ENCODE measurements at regions not wholly inside any gene's neighbourhood (a gene's known extent, or its start where the extent isn't known, plus 50 kb on each side); places are given as distances from the start of the nearest gene placed in this dataset.
"Not testable (repeated sequence)": the region's sequence is repeated elsewhere in the genome, so short reads cannot be mapped to it uniquely, and the experiment has no call there.

GRCh38 chr1:95520390-95520789 lies 286.4 kb downstream of the RWDD3 start:
- no peak for DNase-seq (ENCODE audit: low spot score)

DNA sequence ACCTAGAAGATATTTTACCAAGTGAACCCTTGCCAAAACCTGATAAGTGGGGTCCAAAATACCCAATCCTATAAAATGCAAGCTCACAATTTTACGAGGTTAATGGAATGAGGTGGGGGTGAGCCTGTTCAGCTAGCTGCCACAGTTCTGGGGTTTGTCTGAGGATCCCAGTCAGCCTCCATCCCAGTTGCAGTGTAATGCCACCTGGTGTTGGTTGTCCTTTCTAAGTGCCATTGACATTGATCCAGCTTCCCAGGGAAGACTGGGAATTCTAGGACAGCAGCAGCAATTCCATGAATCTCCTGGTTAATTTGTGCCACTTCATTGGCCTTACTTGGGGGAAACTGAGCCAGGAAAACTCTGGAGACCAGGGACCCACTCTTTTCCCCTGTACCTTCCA lies 298.3 kb downstream of the RWDD3 start:
- DNase-seq (ENCODE audit: low spot score): no peak

- no peak for DNase-seq (ENCODE audit: low spot score)
Observed at GRCh38 chr1:95534985-95535384, 301.0 kb downstream of the RWDD3 start.

DNA sequence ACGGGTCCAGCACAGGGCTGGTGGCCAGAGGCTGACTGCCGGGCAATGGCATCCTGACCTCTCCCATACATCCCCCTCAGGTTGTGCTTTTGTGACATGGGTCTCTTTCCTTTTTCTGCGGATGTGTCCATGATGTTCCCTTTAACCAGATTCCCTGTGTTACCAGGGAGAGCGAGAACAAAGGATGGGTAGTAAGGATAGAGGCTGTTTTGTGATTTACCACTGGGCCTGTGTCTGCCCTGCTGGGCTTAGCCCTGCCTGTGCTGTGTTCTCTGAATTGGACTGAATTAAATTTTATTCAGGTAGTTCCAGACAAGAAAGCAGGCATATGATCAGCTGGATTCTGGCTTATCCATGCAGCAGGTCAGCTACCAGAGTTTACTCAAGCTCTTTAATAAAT lies 301.6 kb downstream of the RWDD3 start:
- DNase-seq (ENCODE audit: low spot score): no peak

- DNase-seq (ENCODE audit: low spot score): no peak
Observed at GRCh38 chr1:95536501-95536900, 302.5 kb downstream of the RWDD3 start.

DNA sequence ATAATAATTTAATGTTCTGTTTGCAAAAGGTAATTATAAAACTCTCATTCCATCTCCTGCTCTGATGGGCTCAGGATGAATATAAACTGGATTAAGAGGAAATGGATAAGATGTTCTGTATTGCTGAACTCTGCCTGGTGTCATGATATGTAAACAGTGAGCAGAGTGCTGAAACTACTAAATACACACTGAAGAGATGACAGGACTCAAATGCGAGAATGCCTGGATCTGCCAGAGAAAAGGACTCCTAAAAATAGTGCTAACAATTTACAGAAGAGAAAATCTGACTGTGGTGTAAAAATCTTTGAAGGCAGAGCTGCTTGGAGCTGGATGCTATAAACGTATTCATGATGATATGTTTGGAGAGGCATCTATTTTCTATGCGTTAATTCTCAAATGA lies 303.2 kb downstream of the RWDD3 start:
- DNase-seq (ENCODE audit: low spot score): no peak

- not testable (repeated sequence) for DNase-seq (ENCODE audit: low spot score)
Observed at GRCh38 chr1:95538242-95538641, 304.2 kb downstream of the RWDD3 start.

GRCh38 chr1:95542936-95543335 lies 308.9 kb downstream of the RWDD3 start:
- DNase-seq (ENCODE audit: low spot score): no peak

GRCh38 chr1:95547005-95547404 lies 313.0 kb downstream of the RWDD3 start:
- no peak for DNase-seq (ENCODE audit: low spot score)

DNA sequence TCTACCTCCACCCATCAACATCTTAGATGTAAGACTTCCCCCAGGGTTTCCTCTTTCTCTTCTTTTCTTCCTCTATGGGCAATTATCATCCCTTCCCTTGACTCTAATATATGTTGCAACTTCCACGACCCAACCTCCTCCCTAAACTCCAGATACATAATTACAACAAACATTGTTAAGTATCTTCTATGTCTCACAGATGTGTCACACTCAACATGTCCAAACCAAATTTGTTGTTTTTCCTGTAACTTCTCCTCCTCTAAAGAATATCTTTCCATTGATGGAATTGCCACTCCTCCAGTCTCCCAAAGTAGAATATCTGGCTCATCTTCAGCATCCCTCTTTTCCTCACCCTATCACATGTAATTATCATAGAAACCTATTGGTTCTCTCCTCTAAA lies 314.2 kb downstream of the RWDD3 start:
- DNase-seq (ENCODE audit: low spot score): no peak

DNA sequence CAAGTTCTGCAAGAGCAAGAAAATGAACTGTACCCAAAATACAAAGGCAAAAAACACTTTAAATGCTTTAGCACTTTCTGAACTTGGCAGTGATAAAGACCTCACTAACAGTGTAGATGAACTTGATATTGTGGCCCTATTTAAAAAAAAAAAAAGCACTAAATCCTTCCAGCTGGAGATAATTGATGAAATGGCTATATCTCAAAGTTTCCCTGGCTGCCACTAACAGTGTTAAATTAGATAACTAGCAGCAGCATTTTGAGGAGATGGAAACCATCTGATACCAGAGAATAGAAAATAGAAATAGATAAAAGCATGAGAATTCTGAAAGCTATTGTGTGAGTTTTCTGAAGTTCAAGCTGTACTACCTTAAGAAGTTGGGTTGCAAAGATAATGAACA lies 317.2 kb downstream of the RWDD3 start:
- no peak for DNase-seq (ENCODE audit: low spot score)

DNA sequence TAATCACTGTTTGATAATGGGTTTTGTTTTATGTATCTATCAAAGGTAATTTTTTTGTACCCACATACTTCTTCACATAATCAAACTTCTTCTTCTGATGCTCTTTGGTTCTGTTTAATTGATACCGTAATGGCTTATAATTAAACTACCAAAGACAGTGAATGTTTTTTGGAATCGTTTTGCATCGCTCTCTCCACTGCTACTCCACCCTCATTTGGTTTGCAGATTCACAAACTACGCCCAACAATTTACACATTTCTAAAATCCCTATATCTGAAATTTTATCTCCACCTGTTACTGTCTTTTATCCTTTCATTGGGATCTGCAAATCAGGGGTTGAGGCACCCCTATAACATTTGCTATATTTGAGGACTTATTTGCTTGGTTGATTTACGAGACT lies 319.6 kb downstream of the RWDD3 start:
- no peak for DNase-seq (ENCODE audit: low spot score)

- DNase-seq (ENCODE audit: low spot score): no peak
Observed at GRCh38 chr1:95554408-95554807, 320.4 kb downstream of the RWDD3 start.

DNA sequence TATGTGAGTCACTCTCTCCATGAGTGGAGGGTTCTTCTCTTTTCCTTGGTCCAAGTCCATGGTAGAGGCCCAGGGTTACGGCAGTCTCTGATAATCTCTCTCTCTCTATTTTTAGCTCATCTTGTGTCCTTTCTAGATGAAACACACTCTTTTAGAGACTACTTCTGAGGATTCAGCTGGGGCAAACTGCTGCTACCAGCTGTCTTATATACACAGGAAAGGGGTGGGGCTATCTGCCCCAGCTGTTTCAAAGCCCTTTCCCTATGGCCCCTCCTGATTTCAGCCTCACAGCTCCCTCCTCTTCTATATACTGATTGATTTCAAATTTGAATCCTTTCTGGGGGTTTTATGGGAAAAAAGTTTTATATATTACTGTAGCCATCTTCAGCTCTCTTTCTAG lies 324.8 kb downstream of the RWDD3 start:
- no peak for DNase-seq (ENCODE audit: low spot score)

DNA sequence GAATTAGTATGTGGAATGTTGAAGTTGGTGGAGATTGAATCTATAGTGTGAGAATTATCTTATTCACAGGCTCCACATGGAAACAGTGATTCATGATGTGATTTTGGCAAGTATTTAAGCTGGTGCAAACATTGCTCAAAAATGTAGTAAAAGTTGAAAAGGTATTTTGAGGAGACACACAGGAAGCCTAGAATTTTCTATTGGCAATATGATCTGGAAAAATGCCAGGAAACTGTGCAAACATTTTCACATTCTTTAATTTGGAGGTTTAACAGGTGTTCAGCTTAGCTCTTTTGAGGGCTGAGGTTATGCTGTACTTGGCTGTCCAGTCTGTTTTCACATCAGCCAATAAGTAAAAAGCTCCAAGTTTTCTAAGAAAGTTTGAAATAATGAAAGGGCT lies 327.3 kb downstream of the RWDD3 start:
- DNase-seq (ENCODE audit: low spot score): no peak

- DNase-seq (ENCODE audit: low spot score): no peak
Observed at GRCh38 chr1:95562230-95562629, 328.2 kb downstream of the RWDD3 start.

- DNase-seq (ENCODE audit: low spot score): no peak
Observed at GRCh38 chr1:95572002-95572401, 338.0 kb downstream of the RWDD3 start.

- DNase-seq (ENCODE audit: low spot score): no peak
Observed at GRCh38 chr1:95572962-95573361, 339.0 kb downstream of the RWDD3 start.

- no peak for DNase-seq (ENCODE audit: low spot score)
Observed at GRCh38 chr1:95575291-95575690, 341.3 kb downstream of the RWDD3 start.

GRCh38 chr1:95578462-95578861 lies 344.5 kb downstream of the RWDD3 start:
- no peak for DNase-seq (ENCODE audit: low spot score)

DNA sequence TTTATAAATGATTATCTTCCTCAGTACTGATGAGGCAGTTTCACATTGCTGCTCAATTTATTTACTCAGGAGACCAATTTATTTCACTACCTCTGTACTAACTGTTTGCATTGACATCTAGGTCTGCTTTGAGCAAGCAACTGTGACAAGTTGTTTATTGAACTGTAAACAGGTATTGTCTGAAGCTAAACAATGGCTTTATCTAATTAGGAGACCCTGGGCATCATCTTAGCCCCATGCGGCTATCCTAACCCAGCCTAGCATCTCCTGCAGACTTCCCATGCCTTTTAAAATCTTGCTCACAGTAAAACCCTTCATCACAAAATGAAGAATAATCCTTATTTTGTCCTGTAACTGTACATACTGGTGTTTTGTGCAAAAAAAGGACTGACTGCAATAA lies 348.2 kb downstream of the RWDD3 start:
- no peak for DNase-seq (ENCODE audit: low spot score)

DNA sequence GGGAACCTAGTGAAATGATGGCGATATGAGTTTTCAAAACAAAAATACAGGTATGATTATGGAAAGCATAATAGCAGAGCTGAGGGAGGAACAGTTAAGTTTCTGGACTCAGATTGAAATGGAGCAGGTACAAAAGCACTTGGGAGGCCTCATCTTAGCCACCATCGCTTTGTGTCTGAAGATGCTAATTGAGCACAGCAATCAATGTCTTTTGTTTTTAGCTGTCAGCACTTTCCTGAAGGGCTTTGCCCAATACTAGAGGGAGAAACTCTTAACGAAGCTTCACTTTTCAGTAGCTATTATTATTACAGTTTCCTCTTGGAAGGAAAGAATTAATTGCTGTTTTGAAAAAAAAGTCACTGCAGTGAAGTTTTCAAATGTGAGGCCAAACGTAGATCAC lies 348.7 kb downstream of the RWDD3 start:
- DNase-seq (ENCODE audit: low spot score): no peak

DNA sequence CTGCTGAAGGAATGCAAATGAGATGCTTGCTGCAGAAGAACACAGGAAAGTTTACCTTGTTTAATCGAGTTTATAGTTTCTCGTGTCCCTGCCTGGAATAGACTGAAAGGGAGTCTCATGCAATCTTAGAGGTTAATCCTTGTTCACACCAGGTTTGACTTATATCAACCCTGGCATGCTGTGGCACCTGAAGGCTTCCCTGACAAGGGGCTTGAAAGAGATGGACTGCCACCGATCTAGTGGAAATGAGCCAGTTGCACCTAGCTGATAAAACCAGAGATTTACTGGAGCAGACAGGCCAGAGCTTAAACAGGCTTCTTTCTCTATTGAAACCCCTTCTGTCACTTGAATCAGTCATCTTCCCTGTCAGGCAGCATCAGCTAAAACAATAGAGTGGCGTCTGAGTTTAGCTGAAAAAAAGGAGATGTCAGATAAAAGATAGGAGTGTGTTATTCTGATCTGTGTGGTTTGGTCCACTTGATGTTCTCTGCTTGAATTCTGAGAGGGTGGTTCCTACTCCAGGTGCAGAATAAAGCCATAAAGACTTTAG lies 349.7 kb downstream of the RWDD3 start:
- DNase-seq (ENCODE audit: low spot score): no peak

DNA sequence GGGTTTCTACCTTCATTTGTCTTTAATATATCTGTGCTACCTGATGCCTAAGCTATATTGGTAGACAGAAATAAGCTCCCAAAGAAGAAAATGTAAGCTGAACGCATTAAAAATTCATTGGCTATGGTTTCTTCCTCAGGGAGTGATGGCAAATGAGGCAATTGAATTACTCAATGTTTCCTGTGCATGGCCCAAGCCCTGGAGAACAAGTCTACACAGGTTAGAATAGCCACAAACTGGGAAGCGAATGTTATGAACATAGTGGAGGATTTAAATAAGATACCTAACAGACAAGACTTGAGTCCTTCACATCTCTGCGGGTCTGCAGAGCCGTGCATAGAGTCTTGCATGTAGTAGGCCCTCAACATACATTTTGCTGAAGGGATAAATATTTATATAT lies 350.3 kb downstream of the RWDD3 start:
- no peak for DNase-seq (ENCODE audit: low spot score)

GRCh38 chr1:95604771-95605170 lies 370.8 kb downstream of the RWDD3 start:
- no peak for DNase-seq (ENCODE audit: low spot score)

All from hepatic stellate cell (primary cell).